SIG-M5 treated with dmso at 0.1 percent for 504 hours (cell line): ENCODE measurements at regions not wholly inside any gene's neighbourhood (a gene's known extent, or its start where the extent isn't known, plus 50 kb on each side); places are given as distances from the start of the nearest gene placed in this dataset.
"Not testable (repeated sequence)": the region's sequence is repeated elsewhere in the genome, so short reads cannot be mapped to it uniquely, and the experiment has no call there.

Experiments
- DNase-seq: peaks from one replicate; lab custom pipeline; 2025; ENCODE audit not compliant: unreplicated experiment; lab: John Stamatoyannopoulos, UW

GRCh38 chr9:19660019-19660418 is 128.8 kb downstream of the SLC24A2 start:
- DNase-seq: no peak

DNA sequence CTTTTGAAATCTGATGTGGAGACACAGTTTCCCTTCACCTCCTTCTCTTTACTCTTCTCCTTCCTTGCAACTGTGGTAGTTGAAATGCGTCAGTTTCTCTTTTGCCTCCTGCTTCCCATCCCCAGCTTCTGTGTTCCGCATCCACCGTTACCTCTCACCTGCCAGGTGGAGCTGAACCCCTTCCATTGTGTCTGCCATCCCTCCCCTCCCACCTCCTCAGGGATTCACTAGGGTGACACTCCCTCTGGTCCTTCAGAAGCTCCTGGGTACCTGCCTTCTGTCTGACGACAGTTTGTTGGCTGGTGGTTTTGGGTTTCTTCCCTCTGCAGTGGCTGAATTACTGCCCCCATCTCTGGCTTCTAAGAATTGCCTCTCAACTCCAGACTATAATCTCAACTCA is 132.1 kb downstream of the SLC24A2 start:
- no peak for DNase-seq

GRCh38 chr9:19651681-19652080 is 137.2 kb downstream of the SLC24A2 start:
- DNase-seq: no peak

DNA sequence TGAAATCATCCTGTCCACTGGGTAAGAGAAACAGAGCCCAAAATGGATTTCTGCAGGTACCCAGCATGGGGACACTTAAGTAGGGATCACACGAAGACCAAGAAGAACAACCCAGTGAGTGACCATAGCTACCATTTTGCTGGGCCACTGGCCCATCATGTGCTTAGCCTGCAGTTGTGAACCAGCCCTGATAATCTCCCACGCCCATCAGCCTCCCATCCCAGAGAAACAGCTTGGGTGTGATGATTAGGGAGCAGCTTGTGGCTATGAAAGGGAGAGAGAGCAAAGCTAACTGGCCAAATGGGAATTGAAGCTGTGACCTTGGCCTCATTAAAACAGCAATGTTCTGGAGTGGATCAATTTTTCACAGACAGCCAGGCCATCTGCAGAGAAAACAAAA is 138.5 kb downstream of the SLC24A2 start:
- DNase-seq: no peak

GRCh38 chr9:19649336-19650041 is 139.3 kb downstream of the SLC24A2 start:
- DNase-seq: no peak

DNA sequence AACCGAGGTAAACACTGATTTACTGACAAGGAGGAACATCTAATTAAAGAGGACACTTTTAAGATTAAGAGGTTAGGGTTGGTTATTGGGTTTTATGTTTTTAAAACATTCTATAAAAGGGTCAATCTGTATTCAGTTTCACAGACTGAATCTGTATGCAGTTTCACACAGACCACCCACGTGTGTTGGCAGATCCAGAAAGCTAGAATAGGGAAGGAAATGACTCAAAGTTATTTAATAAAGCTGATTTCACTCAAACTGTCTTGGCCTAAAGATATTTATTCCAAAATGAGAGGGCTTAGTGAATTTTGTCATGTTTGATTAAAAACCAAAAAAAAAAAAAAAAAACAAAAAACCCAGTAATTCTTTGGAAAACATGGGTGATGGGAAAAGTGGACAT is 140.2 kb downstream of the SLC24A2 start:
- DNase-seq: no peak

DNA sequence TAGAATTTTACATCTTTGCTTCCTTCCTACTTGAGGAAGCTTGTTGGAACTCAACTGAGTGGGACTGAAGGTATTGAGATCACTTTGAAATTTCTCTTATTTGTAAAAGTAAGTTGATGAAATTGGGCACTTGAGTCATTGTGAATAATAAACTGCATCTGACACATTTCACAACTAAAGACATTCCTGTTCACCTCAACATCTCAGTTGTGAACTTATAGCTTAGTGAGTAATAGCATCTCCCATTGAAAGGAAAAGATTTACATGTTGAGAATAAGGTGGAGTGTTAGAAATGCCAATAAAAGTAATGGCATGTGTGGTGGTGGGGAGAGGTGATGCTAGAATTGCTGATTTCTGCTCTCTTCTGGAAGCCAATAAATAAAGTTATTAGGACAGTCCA is 145.0 kb downstream of the SLC24A2 start:
- DNase-seq: no peak

DNA sequence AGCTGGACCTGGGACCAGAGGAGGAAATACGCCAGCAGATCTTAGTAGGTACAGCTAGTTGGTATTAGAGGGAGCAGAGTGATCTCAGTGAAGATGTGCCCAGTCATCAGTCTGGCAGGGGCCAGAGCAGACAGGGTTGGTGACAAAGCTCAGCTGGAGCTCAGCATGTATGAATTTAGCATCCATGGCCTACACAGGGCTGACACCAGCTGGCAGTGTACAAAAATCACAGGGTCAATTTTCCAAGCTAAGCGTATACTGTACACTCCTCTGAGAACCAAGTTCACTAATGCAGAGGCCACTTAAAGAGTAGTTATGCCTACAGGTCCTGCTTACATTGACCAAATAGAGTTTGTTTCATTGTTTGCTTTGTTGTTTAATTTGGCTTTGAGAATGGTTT is 146.6 kb downstream of the SLC24A2 start:
- peak; percentile 27 for DNase-seq

DNA sequence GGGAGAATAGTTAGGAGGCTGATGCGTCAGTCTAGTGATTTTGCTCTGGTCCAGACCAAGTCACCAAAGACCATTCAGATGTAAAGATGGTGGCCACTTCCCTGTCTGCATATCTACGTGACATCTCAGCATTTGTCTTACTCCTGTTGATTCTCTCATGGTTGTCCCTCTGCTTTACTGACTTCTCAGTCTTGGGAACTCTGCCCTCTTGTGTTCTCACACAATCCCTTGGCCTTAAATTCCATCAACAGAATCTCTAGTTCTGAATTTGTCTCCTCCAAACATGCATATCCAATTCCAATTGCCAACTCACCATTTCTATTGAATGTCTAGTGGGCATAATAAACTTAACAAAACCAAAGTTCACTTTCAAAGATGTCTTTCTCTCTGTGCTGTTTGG is 147.8 kb downstream of the SLC24A2 start:
- DNase-seq: peak; percentile 1

GRCh38 chr9:19640014-19640413 is 148.8 kb downstream of the SLC24A2 start:
- no peak for DNase-seq

- DNase-seq: no peak
Measured at GRCh38 chr9:19637084-19637483, 151.8 kb downstream of the SLC24A2 start.

- DNase-seq: no peak
Measured at GRCh38 chr9:19634881-19635280, 154.0 kb downstream of the SLC24A2 start.

- DNase-seq: no peak
Measured at GRCh38 chr9:19631181-19631580, 157.7 kb downstream of the SLC24A2 start.

DNA sequence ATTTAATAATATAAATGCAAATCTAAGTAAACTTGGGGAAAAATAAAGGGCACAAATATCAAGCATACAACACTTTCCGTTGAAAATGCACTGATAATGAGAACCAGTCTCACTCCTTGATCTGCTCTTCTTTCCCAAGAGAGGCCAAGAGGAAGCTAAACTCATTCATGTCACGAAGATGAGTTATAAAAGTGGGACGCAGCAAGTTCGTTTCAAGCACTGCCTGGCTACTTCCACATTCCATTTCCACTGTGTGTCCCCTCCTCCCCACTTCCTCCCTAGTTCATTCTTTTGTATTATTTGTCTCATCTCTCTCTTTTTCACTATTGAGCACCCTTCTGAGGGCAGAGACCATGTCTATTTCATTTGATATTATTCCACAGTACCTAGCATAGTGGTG is 158.1 kb downstream of the SLC24A2 start:
- peak; percentile 0 for DNase-seq

GRCh38 chr9:19629488-19629887 is 159.3 kb downstream of the SLC24A2 start:
- no peak for DNase-seq

DNA sequence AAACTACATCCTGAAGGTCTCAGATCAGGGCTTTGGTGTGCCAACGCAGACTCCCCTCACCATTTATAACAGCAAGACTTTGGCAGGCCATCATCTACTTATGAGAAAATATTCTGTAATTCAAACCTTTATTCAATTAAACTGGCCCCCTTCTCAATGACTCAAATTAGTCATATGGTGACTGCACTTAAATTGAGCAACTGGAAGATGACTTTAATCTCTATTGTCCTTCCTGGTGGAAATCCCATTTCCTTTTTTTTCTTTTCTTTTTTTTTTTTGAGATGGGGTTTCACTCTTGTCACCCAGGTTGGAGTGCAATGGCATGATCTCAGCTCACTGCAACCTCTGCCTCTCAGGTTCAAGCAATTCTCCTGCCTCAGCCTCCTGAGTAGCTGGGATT is 163.4 kb downstream of the SLC24A2 start:
- DNase-seq: not testable (repeated sequence)

DNA sequence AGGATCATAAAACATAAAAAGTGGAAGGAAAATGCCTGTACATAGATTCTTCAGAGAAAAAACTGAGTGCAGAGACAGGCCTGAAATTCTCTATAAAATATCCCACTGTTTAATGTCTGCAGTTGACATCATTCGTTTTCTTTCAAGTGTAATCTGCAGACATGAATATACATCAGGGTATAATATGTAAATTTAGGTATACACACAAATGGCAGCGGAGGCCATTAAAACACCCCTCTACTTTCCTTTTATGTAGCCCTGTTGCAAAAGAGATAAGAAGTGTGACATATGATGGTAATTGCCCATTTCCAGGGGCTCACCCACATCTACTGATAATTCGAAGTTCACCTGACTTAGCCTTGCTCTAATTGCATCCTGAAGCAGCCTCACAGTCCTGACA is 164.3 kb downstream of the SLC24A2 start:
- DNase-seq: no peak

DNA sequence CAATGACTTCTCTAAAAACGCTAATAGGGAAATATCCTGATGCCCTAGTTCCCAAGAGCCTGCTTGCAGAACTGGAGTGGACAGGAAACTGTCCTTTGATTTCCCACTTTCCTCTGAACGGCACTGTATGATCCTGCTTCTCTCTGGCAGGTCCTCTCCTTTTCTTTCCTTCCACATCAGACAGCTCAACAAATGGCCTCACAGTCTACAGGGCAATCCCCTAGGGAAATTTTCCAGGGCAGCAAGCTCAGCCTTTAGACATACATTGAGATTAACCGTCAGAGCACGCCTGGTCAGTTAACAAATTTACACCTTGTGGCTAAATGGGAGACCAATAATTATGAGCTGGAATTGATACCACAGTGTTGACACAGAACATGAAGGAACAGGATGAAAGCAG is 164.9 kb downstream of the SLC24A2 start:
- no peak for DNase-seq

- DNase-seq: no peak
Measured at GRCh38 chr9:19620326-19620725, 168.5 kb downstream of the SLC24A2 start.

DNA sequence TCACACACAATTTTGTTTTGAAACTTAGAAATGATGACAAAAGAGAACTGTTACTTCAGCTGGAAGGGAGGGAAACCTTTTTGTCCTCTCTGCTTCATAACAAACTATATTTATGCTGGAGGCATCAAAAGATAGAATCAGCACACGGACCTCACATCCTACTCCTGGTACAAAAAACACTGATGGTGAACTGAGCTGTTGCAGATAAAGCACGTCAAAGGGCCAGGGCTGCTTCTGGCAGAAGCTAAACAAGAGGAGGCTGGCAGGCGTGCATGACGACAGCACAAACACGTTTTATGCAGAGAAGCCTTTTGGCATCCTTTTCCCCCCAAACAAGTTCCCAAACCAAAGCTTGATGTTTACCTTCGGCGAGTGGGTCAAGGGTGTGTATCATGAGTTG is 169.6 kb downstream of the SLC24A2 start:
- DNase-seq: no peak

DNA sequence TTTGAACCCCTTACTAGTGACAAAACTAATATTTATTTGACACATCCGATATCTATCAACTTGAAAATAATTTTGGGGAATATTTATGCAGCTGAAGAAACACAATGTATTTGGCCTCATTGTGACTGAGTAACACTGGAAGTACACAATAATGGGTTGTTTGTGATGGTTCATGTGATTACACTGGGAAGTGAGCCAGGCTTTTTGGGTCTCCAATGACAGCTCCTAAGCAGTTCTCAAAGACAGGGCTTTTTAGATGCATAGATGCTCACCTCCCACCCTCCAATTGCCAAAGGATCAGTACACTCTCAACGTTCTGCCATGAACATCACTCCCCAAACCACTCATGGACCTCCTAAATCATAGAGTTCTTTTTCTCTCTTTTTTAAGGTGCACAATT is 170.0 kb downstream of the SLC24A2 start:
- no peak for DNase-seq

DNA sequence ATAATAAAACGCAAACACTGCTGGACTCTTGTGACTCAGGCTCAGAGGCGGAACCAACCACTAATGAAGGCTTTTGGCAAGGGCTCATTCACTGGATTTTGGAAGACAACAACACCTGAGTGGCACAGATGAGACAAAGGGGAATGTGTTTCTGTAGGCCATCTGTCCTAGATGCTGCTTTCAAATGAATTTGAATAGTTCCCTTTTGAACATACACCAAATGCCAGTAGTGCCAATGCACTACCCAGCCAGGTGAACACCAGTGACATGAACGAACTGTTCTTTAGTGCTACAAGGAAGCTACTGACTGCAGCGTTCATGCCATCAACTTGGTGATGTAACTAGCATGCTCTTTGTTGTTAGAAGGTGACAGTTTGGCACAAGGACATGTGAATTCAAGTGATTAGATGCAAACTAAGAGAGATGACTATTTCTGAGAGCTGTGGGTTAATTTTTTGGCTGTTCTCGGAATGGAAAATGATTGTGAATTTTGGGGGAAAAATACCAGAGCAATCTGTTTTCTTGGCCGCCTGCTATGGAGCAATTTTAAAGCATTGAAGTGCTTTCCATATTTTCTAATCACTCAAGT is 173.7 kb downstream of the SLC24A2 start:
- no peak for DNase-seq

- no peak for DNase-seq
Measured at GRCh38 chr9:19614294-19614693, 174.5 kb downstream of the SLC24A2 start.
